H9 (cell line): ENCODE measurements at regions not wholly inside any gene's neighbourhood (a gene's known extent, or its start where the extent isn't known, plus 50 kb on each side); places are given as distances from the start of the nearest gene placed in this dataset.

ENCODE experiments used
- DNase-seq: peaks from one replicate; pipeline ENCODE4 v3.0.0-alpha.2; 2017
- H2AFZ ChIP-seq: one replicate; pipeline ENCODE4 v1.6.1; 2013; ENCODE audit warnings: mild to moderate bottlenecking, low read length, control low read depth, moderate library complexity
- H2AK5ac ChIP-seq: 2 replicates; pipeline ENCODE4 v1.6.1; 2013; ENCODE audit warnings: low read length, control low read depth, mixed read lengths; ENCODE audit not compliant: insufficient read length
- H2BK120ac ChIP-seq: one replicate; pipeline ENCODE4 v1.6.1; 2013; ENCODE audit warnings: low read depth, mild to moderate bottlenecking, low read length, control low read depth, inconsistent platforms; ENCODE audit not compliant: poor library complexity, severe bottlenecking
- H2BK12ac ChIP-seq: 2 replicates; pipeline ENCODE4 v1.6.1; 2013; ENCODE audit warnings: low read length, control low read depth, mixed read lengths, low read depth; ENCODE audit not compliant: insufficient read length
- H2BK15ac ChIP-seq: 2 replicates; pipeline ENCODE4 v1.6.1; 2013; ENCODE audit warnings: low read depth, low read length, control low read depth
- H2BK20ac ChIP-seq: one replicate; pipeline ENCODE4 v1.6.1; 2013; ENCODE audit warnings: low read depth, mild to moderate bottlenecking, low read length, control low read depth, inconsistent platforms; ENCODE audit not compliant: poor library complexity, severe bottlenecking
- H2BK5ac ChIP-seq: 2 replicates; pipeline ENCODE4 v1.6.1; 2013; ENCODE audit warnings: low read length, control low read depth, mixed read lengths; ENCODE audit not compliant: insufficient read length
- H3K14ac ChIP-seq: 2 replicates; pipeline ENCODE4 v1.6.1; 2013; ENCODE audit warnings: low read length, control low read depth; ENCODE audit not compliant: insufficient read depth
- H3K18ac ChIP-seq: 2 replicates; pipeline ENCODE4 v1.6.1; 2013; ENCODE audit warnings: low read depth, mild to moderate bottlenecking, mixed read lengths, low read length, control low read depth; ENCODE audit not compliant: insufficient read length
- H3K23ac ChIP-seq: 2 replicates; pipeline ENCODE4 v1.6.1; 2013; ENCODE audit warnings: low read length, control low read depth, mixed read lengths, low read depth; ENCODE audit not compliant: insufficient read length
- H3K23me2 ChIP-seq: 2 replicates; pipeline ENCODE4 v1.6.1; 2013; ENCODE audit warnings: low read depth, mild to moderate bottlenecking, mixed read lengths, low read length, control low read depth; ENCODE audit not compliant: insufficient read length, poor library complexity, severe bottlenecking
- H3K27ac ChIP-seq: 2 replicates; pipeline ENCODE4 v1.5.1; 2013; ENCODE audit warnings: low read length, control low read depth, mixed read lengths, low read depth; ENCODE audit not compliant: insufficient read length
- H3K27me3 ChIP-seq: 2 replicates; pipeline ENCODE4 v1.6.1; 2013; ENCODE audit warnings: low read length, control low read depth, inconsistent platforms; ENCODE audit not compliant: insufficient read depth
- H3K4ac ChIP-seq: 2 replicates; pipeline ENCODE4 v1.6.1; 2013; ENCODE audit warnings: low read depth, mild to moderate bottlenecking, control low read depth, inconsistent platforms, low read length, moderate library complexity
- H3K4me1 ChIP-seq: 2 replicates; pipeline ENCODE4 v1.6.1; 2013; ENCODE audit warnings: low read length, control low read depth, inconsistent platforms; ENCODE audit not compliant: insufficient read depth
- H3K4me2 ChIP-seq: 2 replicates; pipeline ENCODE4 v1.6.1; 2013; ENCODE audit warnings: low read length, control low read depth, mixed read lengths; ENCODE audit not compliant: insufficient read length, insufficient read depth
- H3K56ac ChIP-seq: 2 replicates; pipeline ENCODE4 v1.6.1; 2013; ENCODE audit warnings: low read depth, mild to moderate bottlenecking, mixed read lengths, low read length, control low read depth; ENCODE audit not compliant: insufficient read length
- H3K79me1 ChIP-seq: 2 replicates; pipeline ENCODE4 v1.6.1; 2013; ENCODE audit warnings: low read depth, mild to moderate bottlenecking, moderate library complexity, low read length, control low read depth, inconsistent platforms; ENCODE audit not compliant: insufficient read depth, poor library complexity, severe bottlenecking
- H3K79me2 ChIP-seq: 2 replicates; pipeline ENCODE4 v1.6.1; 2013; ENCODE audit warnings: low read length, control low read depth, inconsistent platforms; ENCODE audit not compliant: insufficient read depth
- H3K9ac ChIP-seq: 2 replicates; pipeline ENCODE4 v1.6.1; 2013; ENCODE audit warnings: low read length, control low read depth, mixed read lengths; ENCODE audit not compliant: insufficient read length; ENCODE audit errors: extremely low read depth
- H3K9me3 ChIP-seq: one replicate; pipeline ENCODE4 v1.6.1; 2013; ENCODE audit warnings: low read depth, low read length, inconsistent platforms; ENCODE audit not compliant: control insufficient read depth
- H3T11ph ChIP-seq: one replicate; pipeline ENCODE4 v1.6.1; 2013; ENCODE audit warnings: mild to moderate bottlenecking, low read length, control low read depth, inconsistent platforms
- H4K20me1 ChIP-seq: one replicate; pipeline ENCODE4 v1.6.1; 2013; ENCODE audit not compliant: control insufficient read depth, insufficient read length, insufficient read depth
- H4K5ac ChIP-seq: 2 replicates; pipeline ENCODE4 v1.6.1; 2013; ENCODE audit warnings: low read depth, mild to moderate bottlenecking, mixed read lengths, low read length, control low read depth; ENCODE audit not compliant: insufficient read length
- H4K8ac ChIP-seq: replicated peaks from 2 replicates; pipeline ENCODE4 v1.6.1; 2013; ENCODE audit warnings: low read length, control low read depth, mixed read lengths, low read depth; ENCODE audit not compliant: insufficient read length
- H4K91ac ChIP-seq: 2 replicates; pipeline ENCODE4 v1.6.1; 2013; ENCODE audit warnings: low read depth, mild to moderate bottlenecking, moderate library complexity, mixed read lengths, low read length, control low read depth; ENCODE audit not compliant: insufficient read length
- H3K27ac Mint-ChIP-seq, 3 experiments: 2 replicates in 2 of 3; 3 replicates in 1 of 3; pipeline ENCODE4 v1.8.0; 2020 to 2021; ENCODE audit warnings: mixed read lengths in 3 of 3, mild to moderate bottlenecking in 1 of 3, moderate library complexity in 1 of 3
- H3K27me3 Mint-ChIP-seq: 2 replicates; pipeline ENCODE4 v1.8.0; 2021; ENCODE audit warnings: low read depth, mild to moderate bottlenecking, moderate library complexity, mixed read lengths
- H3K36me3 Mint-ChIP-seq, 3 experiments: 2 replicates in 2 of 3; 3 replicates in 1 of 3; pipeline ENCODE4 v1.8.0; 2020 to 2021; ENCODE audit warnings: low read depth in 3 of 3, mixed read lengths in 3 of 3; ENCODE audit not compliant: insufficient read depth in 1 of 3
- H3K4me1 Mint-ChIP-seq, 2 experiments: 2 replicates each; pipeline ENCODE4 v1.8.0; 2020; ENCODE audit warnings: mixed read lengths in 2 of 2
- H3K4me3 Mint-ChIP-seq, 2 experiments: 2 replicates in 1 of 2; 3 replicates in 1 of 2; pipeline ENCODE4 v1.8.0; 2020 to 2021; ENCODE audit warnings: mild to moderate bottlenecking in 2 of 2, mixed read lengths in 2 of 2, moderate library complexity in 1 of 2
- H3K9me3 Mint-ChIP-seq, 2 experiments: 2 replicates in 1 of 2; 3 replicates in 1 of 2; pipeline ENCODE4 v1.8.0; 2020; ENCODE audit warnings: mild to moderate bottlenecking in 2 of 2, mixed read lengths in 2 of 2, moderate library complexity in 1 of 2
- CTCF ChIP-seq: fragments of 200-600 bp; sonication (generic); conservative IDR thresholded peaks from 3 replicates; pipeline ENCODE4 v1.8.0; 2021; ENCODE audit warnings: antibody characterized with exemption, mild to moderate bottlenecking

- H3K27ac Mint-ChIP-seq, result peak overlapping the region; percentile 14 to 90 (median 73); a peak in 4 of 7 replicates
- H3K4me1 Mint-ChIP-seq, result peaks cover 26 to 34% of the 10 kb centered on the region in 2 experiments
- H4K20me1 ChIP-seq, result no peaks in the 10 kb centered on the region
- no peak overlapping the region for H2AK5ac ChIP-seq
- peaks cover 4% of the 10 kb centered on the region; the same call in 1 of the 2 replicates for H3K4me1 ChIP-seq
- H2BK15ac ChIP-seq, result no peak overlapping the region
- H4K5ac ChIP-seq, result no peak overlapping the region
- no peak overlapping the region for H2BK12ac ChIP-seq
- no peak overlapping the region for H2AFZ ChIP-seq
- H4K8ac ChIP-seq, result no peak overlapping the region
- H3K14ac ChIP-seq, result no peak overlapping the region
- H3K23me2 ChIP-seq, result no peaks in the 10 kb centered on the region
- no peak overlapping the region for H3K4me2 ChIP-seq
- no peak for TF ChIP-seq CTCF
- H3K79me1 ChIP-seq, result no peaks in the 10 kb centered on the region
- H2BK5ac ChIP-seq, result no peak overlapping the region
- H4K91ac ChIP-seq, result no peak overlapping the region
- H3K27me3 Mint-ChIP-seq, result 0 out of 2 replicates have a peak, but pooled peaks cover 2% of the 10 kb centered on the region
- peaks cover 17% of the 10 kb centered on the region for H3K9me3 ChIP-seq
- H3K23ac ChIP-seq, result no peak overlapping the region
- no peak overlapping the region for H2BK120ac ChIP-seq
- no peak overlapping the region for H3K27ac ChIP-seq
- H3K79me2 ChIP-seq, result 0 out of 2 replicates have a peak, but pooled peaks cover 1% of the 10 kb centered on the region
- H3K36me3 Mint-ChIP-seq, result peaks cover 9 to 19% (median 18%) of the 10 kb centered on the region in 3 experiments
- H3K9ac ChIP-seq, result no peak overlapping the region
- H3T11ph ChIP-seq, result no peak overlapping the region
- H2BK20ac ChIP-seq, result no peak overlapping the region
- H3K27me3 ChIP-seq, result no peaks in the 10 kb centered on the region
- DNase-seq, result no peak
- H3K4me3 Mint-ChIP-seq, result no peak overlapping the region
- no peak overlapping the region for H3K56ac ChIP-seq
- no peak overlapping the region for H3K18ac ChIP-seq
- H3K9me3 Mint-ChIP-seq, result peaks cover 17 to 20% of the 10 kb centered on the region in 2 experiments
- H3K4ac ChIP-seq, result no peak overlapping the region
Measured at GRCh38 chr4:182062936-182063335, 180.3 kb upstream of the TENM3 start.
